SU-DHL-6 (cell line): ENCODE measurements at regions not wholly inside any gene's neighbourhood (a gene's known extent, or its start where the extent isn't known, plus 50 kb on each side); places are given as distances from the start of the nearest gene placed in this dataset.

ENCODE experiments used
- H2AFZ ChIP-seq: fragments of 200-600 bp; sonication (generic); 2 replicates; pipeline ENCODE4 v1.6.1; 2014; ENCODE audit warnings: low read depth, mild to moderate bottlenecking, moderate library complexity, mixed read lengths, antibody characterized with exemption, low read length; ENCODE audit not compliant: severe bottlenecking
- H3F3A ChIP-seq: fragments of 200-600 bp; shearing (Covaris generic); 2 replicates; pipeline ENCODE4 v1.6.0; 2016; ENCODE audit warnings: antibody characterized with exemption, mild to moderate bottlenecking; ENCODE audit not compliant: insufficient read depth
- H3K27ac ChIP-seq: fragments of 200-600 bp; sonication (generic); 2 replicates; pipeline ENCODE4 v1.5.1; 2016; ENCODE audit warnings: low read depth, mild to moderate bottlenecking, low read length, moderate library complexity, mixed read lengths
- H3K27me3 ChIP-seq: fragments of 200-600 bp; sonication (generic), shearing (Covaris generic); 2 replicates; pipeline ENCODE4 v1.6.0; 2014; ENCODE audit warnings: mild to moderate bottlenecking, low read length
- H3K36me3 ChIP-seq: fragments of 200-600 bp; sonication (generic); 2 replicates; pipeline ENCODE4 v1.6.1; 2014; ENCODE audit warnings: mild to moderate bottlenecking, low read length, mixed read lengths
- H3K4me2 ChIP-seq: fragments of 300-600, 200-600 bp; shearing (Covaris generic), sonication (generic); 2 replicates; pipeline ENCODE4 v1.6.0; 2014; ENCODE audit warnings: low read length, low read depth, mild to moderate bottlenecking; ENCODE audit not compliant: poor library complexity, severe bottlenecking
- H3K4me3 ChIP-seq: fragments of 200-600 bp; sonication (generic); 2 replicates; pipeline ENCODE4 v1.5.1; 2014; ENCODE audit warnings: antibody characterized with exemption, low read length, mild to moderate bottlenecking, mixed read lengths; ENCODE audit not compliant: insufficient read depth, poor library complexity, severe bottlenecking
- H3K79me2 ChIP-seq: fragments of 200-600 bp; sonication (generic); 2 replicates; pipeline ENCODE4 v1.6.1; 2014; ENCODE audit warnings: mild to moderate bottlenecking, low read length, moderate library complexity; ENCODE audit not compliant: insufficient read depth
- H3K9ac ChIP-seq: fragments of 200-600 bp; sonication (generic); 2 replicates; pipeline ENCODE4 v1.7.0; 2014; ENCODE audit warnings: mild to moderate bottlenecking, low read length
- H3K9me2 ChIP-seq: fragments of 200-600 bp; sonication (generic); replicated peaks from 2 replicates; pipeline ENCODE4 v1.6.1; 2014; ENCODE audit warnings: low read length; ENCODE audit not compliant: insufficient read depth
- H3K9me3 ChIP-seq: fragments of 200-600 bp; sonication (generic); 2 replicates; pipeline ENCODE4 v1.6.1; 2014; ENCODE audit warnings: low read length, mixed read lengths; ENCODE audit not compliant: insufficient read depth
- H4K20me1 ChIP-seq: fragments of 200-600 bp; sonication (generic); 2 replicates; pipeline ENCODE4 v1.6.1; 2014; ENCODE audit warnings: low read depth, mild to moderate bottlenecking, antibody characterized with exemption, low read length, moderate library complexity, mixed read lengths
- CTCF ChIP-seq: fragments of 200-600 bp; sonication (generic); IDR thresholded peaks from one replicate; pipeline ENCODE4 v1.5.1; 2017; ENCODE audit warnings: antibody characterized with exemption, mild to moderate bottlenecking, low read length, moderate library complexity; ENCODE audit not compliant: insufficient read depth, poor library complexity, severe bottlenecking
- EZH2phosphoT487 ChIP-seq: fragments of 200-600 bp; sonication (generic), shearing (Covaris generic); conservative IDR thresholded peaks from 2 replicates; pipeline ENCODE4 v1.6.1; 2018; ENCODE audit warnings: mild to moderate bottlenecking, antibody characterized with exemption, low read length, moderate library complexity, mixed read lengths

GRCh38 chr10:28841625-28842024, 164.3 kb downstream of the BAMBI start:
- H4K20me1 ChIP-seq: no peaks in the 10 kb centered on the region
- H3K79me2 ChIP-seq: no peaks in the 10 kb centered on the region
- 0 out of 2 replicates have a peak, but pooled peaks cover 5% of the 10 kb centered on the region for H3K9me3 ChIP-seq
- no peak overlapping the region for H3K4me3 ChIP-seq
- H3K9ac ChIP-seq: no peak overlapping the region
- no peaks in the 10 kb centered on the region for H3K36me3 ChIP-seq
- H2AFZ ChIP-seq: no peak overlapping the region
- H3K9me2 ChIP-seq: no peaks in the 10 kb centered on the region
- H3K27ac ChIP-seq: no peak overlapping the region
- no peaks in the 10 kb centered on the region for H3F3A ChIP-seq
- no peak overlapping the region for H3K4me2 ChIP-seq
- TF ChIP-seq EZH2phosphoT487 (no peak), CTCF (no peak)
- no peaks in the 10 kb centered on the region for H3K27me3 ChIP-seq

- Histone ChIP-seq H3K27ac (no peak overlapping the region), H3F3A (no peaks in the 10 kb centered on the region), H3K79me2 (no peaks in the 10 kb centered on the region), H3K9me3 (0 out of 2 replicates have a peak, but pooled peaks cover 5% of the 10 kb centered on the region), H3K27me3 (no peaks in the 10 kb centered on the region), H3K4me3 (no peak overlapping the region), H2AFZ (no peak overlapping the region), H3K4me2 (no peak overlapping the region), H4K20me1 (no peaks in the 10 kb centered on the region), H3K36me3 (no peaks in the 10 kb centered on the region), H3K9me2 (no peaks in the 10 kb centered on the region), H3K9ac (no peak overlapping the region)
- no peak for TF ChIP-seq EZH2phosphoT487
- TF ChIP-seq CTCF: no peak
Measured at GRCh38 chr10:28842321-28842720, 165.0 kb downstream of the BAMBI start.

GRCh38 chr10:28845009-28845682, 167.8 kb downstream of the BAMBI start:
- H3K9me3 ChIP-seq: 0 out of 2 replicates have a peak, but pooled peaks cover 5% of the 10 kb centered on the region
- H3K4me3 ChIP-seq: no peak overlapping the region
- H3K36me3 ChIP-seq: no peaks in the 10 kb centered on the region
- H3K9me2 ChIP-seq: no peaks in the 10 kb centered on the region
- H3K4me2 ChIP-seq: no peak overlapping the region
- no peak overlapping the region for H2AFZ ChIP-seq
- no peaks in the 10 kb centered on the region for H3F3A ChIP-seq
- no peak overlapping the region for H3K9ac ChIP-seq
- no peak overlapping the region for H3K27ac ChIP-seq
- H3K27me3 ChIP-seq: no peaks in the 10 kb centered on the region
- TF ChIP-seq EZH2phosphoT487 (no peak), CTCF (no peak)
- H4K20me1 ChIP-seq: no peaks in the 10 kb centered on the region
- H3K79me2 ChIP-seq: no peaks in the 10 kb centered on the region
